WTC11 (cell line): ENCODE measurements at regions not wholly inside any gene's neighbourhood (a gene's known extent, or its start where the extent isn't known, plus 50 kb on each side); places are given as distances from the start of the nearest gene placed in this dataset.
A peak's percentile ranks its signal among the peaks of the same experiment; 100 is the strongest.
"Not testable (repeated sequence)": the region's sequence is repeated elsewhere in the genome, so short reads cannot be mapped to it uniquely, and the experiment has no call there.

Experiments used
- ATAC-seq: fragments of 200-7000 bp; cut with Tn5 transposase; 2 replicates; pipeline ENCODE4 v1.10.0; 2021; ENCODE audit warnings: mild to moderate bottlenecking, moderate library complexity
- CTCF ChIA-PET: fragments of 300-600 bp; sonication (Branson Sonifier 250); formaldehyde crosslinking; loops from one replicate; lab custom pipeline; 2021; ENCODE audit warnings: antibody characterized with exemption; lab: Charles Lee
- POLR2A ChIA-PET: fragments of 350-600 bp; sonication (Branson Sonifier 250); formaldehyde crosslinking; loops from one replicate; lab custom pipeline; 2021; ENCODE audit warnings: antibody characterized with exemption; lab: Charles Lee
- DNase-seq: peaks from one replicate; pipeline ENCODE4 v3.0.0; 2021; ENCODE audit warnings: low spot score
- H3K27ac Mint-ChIP-seq: 2 replicates; pipeline ENCODE4 v1.8.0; 2021; ENCODE audit warnings: mixed read lengths
- H3K27me3 Mint-ChIP-seq: 2 replicates; pipeline ENCODE4 v1.8.0; 2021; ENCODE audit warnings: low read depth, mild to moderate bottlenecking, moderate library complexity, mixed read lengths
- H3K36me3 Mint-ChIP-seq: 2 replicates; pipeline ENCODE4 v1.8.0; 2021; ENCODE audit warnings: mixed read lengths
- H3K4me1 Mint-ChIP-seq: 2 replicates; pipeline ENCODE4 v1.8.0; 2022; ENCODE audit warnings: mixed read lengths
- H3K4me3 Mint-ChIP-seq: 2 replicates; pipeline ENCODE4 v1.8.0; 2021; ENCODE audit warnings: mild to moderate bottlenecking, moderate library complexity, mixed read lengths
- H3K9me3 Mint-ChIP-seq: 2 replicates; pipeline ENCODE4 v1.8.0; 2021; ENCODE audit warnings: mixed read lengths
- ARID4B ChIP-seq: sonication (generic); formaldehyde crosslinking; IDR thresholded peaks from 2 replicates; pipeline ENCODE4 v1.8.0; 2023; ENCODE audit warnings: missing genetic modification reagents, mild to moderate bottlenecking, borderline replicate concordance
- ATF1 ChIP-seq: sonication (generic); formaldehyde crosslinking; IDR thresholded peaks from 2 replicates; pipeline ENCODE4 v1.8.1; 2023; ENCODE audit warnings: mild to moderate bottlenecking, moderate library complexity, missing genetic modification reagents
- CBFB ChIP-seq: sonication (generic); formaldehyde crosslinking; IDR thresholded peaks from 2 replicates; pipeline ENCODE4 v1.8.1; 2022; ENCODE audit warnings: mild to moderate bottlenecking, low read depth, missing genetic modification reagents
- CREB1 ChIP-seq: sonication (generic); formaldehyde crosslinking; IDR thresholded peaks from 2 replicates; pipeline ENCODE4 v1.8.0; 2023; ENCODE audit warnings: mild to moderate bottlenecking, missing genetic modification reagents
- CREM ChIP-seq: sonication (generic); formaldehyde crosslinking; IDR thresholded peaks from 2 replicates; pipeline ENCODE4 v1.8.1; 2022; ENCODE audit warnings: mild to moderate bottlenecking, missing genetic modification reagents, moderate library complexity
- ESRRA ChIP-seq: sonication (generic); formaldehyde crosslinking; IDR thresholded peaks from 2 replicates; pipeline ENCODE4 v1.8.1; 2022; ENCODE audit warnings: mild to moderate bottlenecking, missing genetic modification reagents, borderline replicate concordance
- HMGA2 ChIP-seq: fragments of 250-450 bp; sonication (Bioruptor Pico); IDR thresholded peaks from 2 replicates; pipeline ENCODE4 v1.4.0; 2021; ENCODE audit warnings: mild to moderate bottlenecking, moderate library complexity
- JAZF1 ChIP-seq: fragments of 250-450 bp; sonication (Bioruptor Pico); IDR thresholded peaks from 2 replicates; pipeline ENCODE4 v1.9.0; 2021; ENCODE audit warnings: moderate library complexity, mild to moderate bottlenecking, inconsistent platforms
- RELA ChIP-seq: sonication (generic); formaldehyde crosslinking; IDR thresholded peaks from 2 replicates; pipeline ENCODE4 v1.8.1; 2022; ENCODE audit warnings: missing genetic modification reagents, mild to moderate bottlenecking, borderline replicate concordance
- SP1 ChIP-seq: sonication (generic); formaldehyde crosslinking; conservative IDR thresholded peaks from 2 replicates; pipeline ENCODE4 v1.8.1; 2022; ENCODE audit warnings: missing genetic modification reagents
- TP53 ChIP-seq: sonication (generic); formaldehyde crosslinking; IDR thresholded peaks from 2 replicates; pipeline ENCODE4 v1.8.1; 2023; ENCODE audit warnings: mild to moderate bottlenecking, missing genetic modification reagents
- ZBTB43 ChIP-seq: sonication (generic); formaldehyde crosslinking; IDR thresholded peaks from 2 replicates; pipeline ENCODE4 v1.8.1; 2023; ENCODE audit warnings: mild to moderate bottlenecking, missing genetic modification reagents
- ZNF396 ChIP-seq: fragments of 250-450 bp; sonication (Bioruptor Pico); IDR thresholded peaks from 2 replicates; pipeline ENCODE4 v1.8.0; 2021; ENCODE audit warnings: mild to moderate bottlenecking, moderate library complexity, borderline replicate concordance
- TF ChIP-seq, protein P1 (sequence below): fragments of 250-450 bp; sonication (Bioruptor Pico); IDR thresholded peaks from 2 replicates; pipeline ENCODE4 v1.9.0; 2021; ENCODE audit warnings: mild to moderate bottlenecking
- TF ChIP-seq, protein P2 (sequence below): sonication (generic); formaldehyde crosslinking; IDR thresholded peaks from 2 replicates; pipeline ENCODE4 v1.8.1; 2023; ENCODE audit warnings: mild to moderate bottlenecking, moderate library complexity, missing genetic modification reagents
- TF ChIP-seq, protein P3 (sequence below): sonication (generic); formaldehyde crosslinking; IDR thresholded peaks from 2 replicates; pipeline ENCODE4 v1.8.1; 2022; ENCODE audit warnings: low read depth, missing genetic modification reagents, borderline replicate concordance
- TF ChIP-seq, protein P4 (sequence below): sonication (generic); formaldehyde crosslinking; IDR thresholded peaks from 2 replicates; pipeline ENCODE4 v1.8.1; 2023; ENCODE audit warnings: mild to moderate bottlenecking, missing genetic modification reagents, moderate library complexity

DNA sequence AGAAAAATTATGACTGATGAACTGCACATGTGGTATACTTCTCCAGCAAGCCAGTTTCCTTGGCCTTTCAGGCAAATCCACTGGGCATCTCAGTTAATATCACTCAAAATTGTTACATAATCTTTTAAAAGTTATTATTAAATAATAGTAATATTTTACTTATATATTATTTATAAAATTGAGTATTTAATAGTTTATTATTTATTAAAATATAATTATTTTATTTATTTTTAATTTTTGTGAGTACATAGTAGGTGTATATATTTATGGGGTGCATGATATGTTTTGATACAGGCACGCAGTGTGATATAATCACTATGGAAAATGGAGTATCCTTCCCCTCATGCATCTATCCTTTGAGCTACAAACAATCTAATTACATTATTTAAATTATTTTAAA lies 384.1 kb upstream of the LRFN5 start:
- Mint-ChIP-seq H3K4me1 (peaks cover 5% of the 10 kb centered on the region), H3K9me3 (no peaks in the 10 kb centered on the region)
- TF ChIP-seq ARID4B (CRISPR knock-in tag) (no peak), HMGA2 (CRISPR knock-in tag) (peak; percentile 96)
- TF ChIP-seq, protein P1, sequence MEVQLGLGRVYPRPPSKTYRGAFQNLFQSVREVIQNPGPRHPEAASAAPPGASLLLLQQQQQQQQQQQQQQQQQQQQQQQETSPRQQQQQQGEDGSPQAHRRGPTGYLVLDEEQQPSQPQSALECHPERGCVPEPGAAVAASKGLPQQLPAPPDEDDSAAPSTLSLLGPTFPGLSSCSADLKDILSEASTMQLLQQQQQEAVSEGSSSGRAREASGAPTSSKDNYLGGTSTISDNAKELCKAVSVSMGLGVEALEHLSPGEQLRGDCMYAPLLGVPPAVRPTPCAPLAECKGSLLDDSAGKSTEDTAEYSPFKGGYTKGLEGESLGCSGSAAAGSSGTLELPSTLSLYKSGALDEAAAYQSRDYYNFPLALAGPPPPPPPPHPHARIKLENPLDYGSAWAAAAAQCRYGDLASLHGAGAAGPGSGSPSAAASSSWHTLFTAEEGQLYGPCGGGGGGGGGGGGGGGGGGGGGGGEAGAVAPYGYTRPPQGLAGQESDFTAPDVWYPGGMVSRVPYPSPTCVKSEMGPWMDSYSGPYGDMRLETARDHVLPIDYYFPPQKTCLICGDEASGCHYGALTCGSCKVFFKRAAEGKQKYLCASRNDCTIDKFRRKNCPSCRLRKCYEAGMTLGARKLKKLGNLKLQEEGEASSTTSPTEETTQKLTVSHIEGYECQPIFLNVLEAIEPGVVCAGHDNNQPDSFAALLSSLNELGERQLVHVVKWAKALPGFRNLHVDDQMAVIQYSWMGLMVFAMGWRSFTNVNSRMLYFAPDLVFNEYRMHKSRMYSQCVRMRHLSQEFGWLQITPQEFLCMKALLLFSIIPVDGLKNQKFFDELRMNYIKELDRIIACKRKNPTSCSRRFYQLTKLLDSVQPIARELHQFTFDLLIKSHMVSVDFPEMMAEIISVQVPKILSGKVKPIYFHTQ (CRISPR knock-in tag) = no peak
- TF ChIP-seq, protein P2, sequence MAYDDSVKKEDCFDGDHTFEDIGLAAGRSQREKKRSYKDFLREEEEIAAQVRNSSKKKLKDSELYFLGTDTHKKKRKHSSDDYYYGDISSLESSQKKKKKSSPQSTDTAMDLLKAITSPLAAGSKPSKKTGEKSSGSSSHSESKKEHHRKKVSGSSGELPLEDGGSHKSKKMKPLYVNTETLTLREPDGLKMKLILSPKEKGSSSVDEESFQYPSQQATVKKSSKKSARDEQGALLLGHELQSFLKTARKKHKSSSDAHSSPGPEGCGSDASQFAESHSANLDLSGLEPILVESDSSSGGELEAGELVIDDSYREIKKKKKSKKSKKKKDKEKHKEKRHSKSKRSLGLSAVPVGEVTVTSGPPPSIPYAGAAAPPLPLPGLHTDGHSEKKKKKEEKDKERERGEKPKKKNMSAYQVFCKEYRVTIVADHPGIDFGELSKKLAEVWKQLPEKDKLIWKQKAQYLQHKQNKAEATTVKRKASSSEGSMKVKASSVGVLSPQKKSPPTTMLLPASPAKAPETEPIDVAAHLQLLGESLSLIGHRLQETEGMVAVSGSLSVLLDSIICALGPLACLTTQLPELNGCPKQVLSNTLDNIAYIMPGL (CRISPR knock-in tag) = no peak
- TF ChIP-seq, all 79 proteins: peak for 1
- DNase-seq = no peak
- Mint-ChIP-seq H3K36me3 (no peaks in the 10 kb centered on the region), H3K27me3 (no peaks in the 10 kb centered on the region), H3K27ac (no peak overlapping the region), H3K4me3 (no peak overlapping the region)
- POLR2A ChIA-PET = no interaction called here
- no peak for ATAC-seq
- CTCF ChIA-PET = no interaction called here

GRCh38 chr14:41214978-41215377 lies 391.7 kb upstream of the LRFN5 start:
- DNase-seq, H3K4me1 Mint-ChIP-seq, H3K27ac Mint-ChIP-seq, H3K4me3 Mint-ChIP-seq, CTCF ChIA-PET, H3K9me3 Mint-ChIP-seq, POLR2A ChIA-PET, ATAC-seq, H3K36me3 Mint-ChIP-seq: not testable (repeated sequence)
- peaks cover 13% of the 10 kb centered on the region for H3K27me3 Mint-ChIP-seq

- DNase-seq (no peak), ATAC-seq (no peak)
- Mint-ChIP-seq H3K27me3 (peaks cover 61% of the 10 kb centered on the region), H3K9me3 (peaks cover 6% of the 10 kb centered on the region; the same call in 1 of the 2 replicates), H3K4me3 (no peak overlapping the region), H3K36me3 (no peaks in the 10 kb centered on the region), H3K4me1 (peaks cover 6% of the 10 kb centered on the region), H3K27ac (no peak overlapping the region)
- CTCF ChIA-PET = no interaction called here
- POLR2A ChIA-PET = no interaction called here
- TF ChIP-seq CREB1 (CRISPR knock-in tag) (no peak), ZNF396 (CRISPR knock-in tag) (no peak), ZBTB43 (no peak), JAZF1 (CRISPR knock-in tag) (no peak), CREM (no peak), ESRRA (no peak), SP1 (CRISPR knock-in tag) (no peak), RELA (CRISPR knock-in tag) (no peak), ATF1 (no peak), CBFB (CRISPR knock-in tag) (no peak), TP53 (no peak)
- TF ChIP-seq, protein P2 (CRISPR knock-in tag) = no peak
- TF ChIP-seq, protein P3, sequence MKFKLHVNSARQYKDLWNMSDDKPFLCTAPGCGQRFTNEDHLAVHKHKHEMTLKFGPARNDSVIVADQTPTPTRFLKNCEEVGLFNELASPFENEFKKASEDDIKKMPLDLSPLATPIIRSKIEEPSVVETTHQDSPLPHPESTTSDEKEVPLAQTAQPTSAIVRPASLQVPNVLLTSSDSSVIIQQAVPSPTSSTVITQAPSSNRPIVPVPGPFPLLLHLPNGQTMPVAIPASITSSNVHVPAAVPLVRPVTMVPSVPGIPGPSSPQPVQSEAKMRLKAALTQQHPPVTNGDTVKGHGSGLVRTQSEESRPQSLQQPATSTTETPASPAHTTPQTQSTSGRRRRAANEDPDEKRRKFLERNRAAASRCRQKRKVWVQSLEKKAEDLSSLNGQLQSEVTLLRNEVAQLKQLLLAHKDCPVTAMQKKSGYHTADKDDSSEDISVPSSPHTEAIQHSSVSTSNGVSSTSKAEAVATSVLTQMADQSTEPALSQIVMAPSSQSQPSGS = no peak
- TF ChIP-seq, protein P4, sequence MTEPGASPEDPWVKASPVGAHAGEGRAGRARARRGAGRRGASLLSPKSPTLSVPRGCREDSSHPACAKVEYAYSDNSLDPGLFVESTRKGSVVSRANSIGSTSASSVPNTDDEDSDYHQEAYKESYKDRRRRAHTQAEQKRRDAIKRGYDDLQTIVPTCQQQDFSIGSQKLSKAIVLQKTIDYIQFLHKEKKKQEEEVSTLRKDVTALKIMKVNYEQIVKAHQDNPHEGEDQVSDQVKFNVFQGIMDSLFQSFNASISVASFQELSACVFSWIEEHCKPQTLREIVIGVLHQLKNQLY (CRISPR knock-in tag) = no peak
These were observed 405.0 kb upstream of the LRFN5 start for GRCh38 chr14:41201696-41202095.
